Ishikawa (cell line): ENCODE measurements at regions not wholly inside any gene's neighbourhood (a gene's known extent, or its start where the extent isn't known, plus 50 kb on each side); places are given as distances from the start of the nearest gene placed in this dataset.

Experiments
- CEBPB ChIP-seq: IDR thresholded peaks from 2 replicates; pipeline ENCODE4 v1.6.1; 2012
- CREB1 ChIP-seq: IDR thresholded peaks from 2 replicates; pipeline ENCODE4 v1.6.1; 2012; ENCODE audit warnings: low read depth
- EGR1 ChIP-seq: IDR thresholded peaks from 2 replicates; pipeline ENCODE4 v1.6.1; 2012
- EP300 ChIP-seq: IDR thresholded peaks from 2 replicates; pipeline ENCODE4 v1.6.1; 2012; ENCODE audit warnings: borderline replicate concordance
- FOXM1 ChIP-seq: IDR thresholded peaks from 2 replicates; pipeline ENCODE4 v1.6.1; 2012; ENCODE audit warnings: low read depth, borderline replicate concordance
- MAX ChIP-seq: IDR thresholded peaks from 2 replicates; pipeline ENCODE4 v1.6.1; 2012
- NFIC ChIP-seq: IDR thresholded peaks from 2 replicates; pipeline ENCODE4 v1.6.1; 2012
- RAD21 ChIP-seq: IDR thresholded peaks from 2 replicates; pipeline ENCODE4 v1.6.1; 2012; ENCODE audit warnings: low read depth
- TAF1 ChIP-seq: IDR thresholded peaks from 2 replicates; pipeline ENCODE4 v1.6.1; 2012; ENCODE audit warnings: low read depth, mild to moderate bottlenecking
- TCF12 ChIP-seq: IDR thresholded peaks from 2 replicates; pipeline ENCODE4 v1.6.1; 2012; ENCODE audit warnings: low read depth
- TEAD4 ChIP-seq: IDR thresholded peaks from 2 replicates; pipeline ENCODE4 v1.6.1; 2012
- USF1 ChIP-seq: IDR thresholded peaks from 2 replicates; pipeline ENCODE4 v1.6.1; 2012
- YY1 ChIP-seq: IDR thresholded peaks from 2 replicates; pipeline ENCODE4 v1.6.1; 2012; ENCODE audit warnings: low read depth
- ZBTB7A ChIP-seq: IDR thresholded peaks from 2 replicates; pipeline ENCODE4 v1.6.1; 2012; ENCODE audit warnings: low read depth
- TF ChIP-seq, protein P1 (sequence below): IDR thresholded peaks from 2 replicates; pipeline ENCODE4 v1.6.1; 2012; ENCODE audit warnings: low read depth, mild to moderate bottlenecking

GRCh38 chr3:84487296-84487695 lies 471.5 kb upstream of the CADM2 start:
- TF ChIP-seq NFIC: no peak
- no peak for TF ChIP-seq YY1
- TF ChIP-seq TAF1: no peak
- no peak for TF ChIP-seq USF1
- no peak for TF ChIP-seq RAD21
- no peak for TF ChIP-seq TEAD4
- TF ChIP-seq EGR1: no peak

DNA sequence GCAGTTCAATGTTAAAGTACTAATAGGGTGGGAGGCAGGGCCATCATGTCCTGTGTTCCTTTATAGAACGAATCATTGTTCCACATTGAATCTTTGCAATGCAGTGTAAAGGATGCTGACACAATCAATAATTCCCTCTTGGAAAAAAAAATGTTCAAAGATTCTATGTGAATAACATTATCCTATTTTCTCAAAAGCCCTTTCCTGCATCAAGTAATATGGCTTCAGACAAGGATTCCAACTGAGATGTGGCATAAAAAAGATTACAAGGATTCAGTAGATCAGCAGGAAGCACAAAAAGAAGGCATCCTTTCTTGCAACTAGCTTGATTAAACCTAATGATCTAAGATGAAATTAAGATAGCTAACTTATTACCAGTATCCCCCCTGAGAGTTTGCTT lies 454.0 kb upstream of the CADM2 start:
- no peak for TF ChIP-seq RAD21
- no peak for TF ChIP-seq FOXM1
- TF ChIP-seq TCF12: no peak
- TF ChIP-seq USF1: no peak
- TF ChIP-seq YY1: no peak
- no peak for TF ChIP-seq EGR1
- no peak for TF ChIP-seq CREB1
- no peak for TF ChIP-seq EP300
- no peak for TF ChIP-seq ZBTB7A
- TF ChIP-seq TEAD4: no peak
- TF ChIP-seq MAX: no peak
- no peak for TF ChIP-seq TAF1

DNA sequence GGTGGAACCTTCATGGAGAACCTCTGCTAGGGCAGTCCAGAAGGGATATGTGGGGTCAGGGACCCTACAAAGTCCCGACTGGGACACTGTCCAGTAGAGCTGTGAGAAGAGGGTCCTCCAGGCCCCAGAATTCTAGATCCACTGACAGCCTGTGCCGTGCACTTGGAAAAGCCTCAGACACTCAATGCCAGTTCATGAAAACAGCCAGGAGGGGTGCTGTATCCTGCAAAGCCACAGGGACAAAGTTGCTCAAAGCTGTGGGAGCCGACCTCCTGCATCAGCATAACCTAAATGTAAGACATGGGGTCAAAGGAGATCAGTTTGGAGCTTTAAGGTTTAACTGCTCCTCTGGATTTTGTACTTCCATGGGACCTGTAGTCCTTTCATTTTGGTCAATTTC lies 448.8 kb upstream of the CADM2 start:
- TF ChIP-seq ZBTB7A: no peak

DNA sequence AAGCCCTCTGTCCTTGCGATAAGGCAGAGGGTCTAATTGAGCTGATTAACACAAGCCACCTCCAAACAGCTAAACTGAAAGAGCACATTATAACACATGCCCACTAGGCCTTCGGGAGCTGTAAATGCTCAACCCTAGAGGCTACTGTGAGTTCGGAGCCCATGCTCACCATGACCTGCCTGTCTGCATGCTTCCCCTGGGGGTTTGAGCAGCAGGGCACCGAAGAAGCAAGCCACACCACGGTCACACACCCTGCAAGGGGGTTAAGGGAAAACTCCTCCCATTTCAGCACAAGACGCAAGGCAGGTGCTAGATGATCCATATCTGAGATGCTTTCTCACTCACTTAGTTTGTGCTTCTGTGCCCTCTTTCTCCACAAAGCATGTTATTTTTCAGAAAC lies 435.9 kb upstream of the CADM2 start:
- TF ChIP-seq, protein P1, sequence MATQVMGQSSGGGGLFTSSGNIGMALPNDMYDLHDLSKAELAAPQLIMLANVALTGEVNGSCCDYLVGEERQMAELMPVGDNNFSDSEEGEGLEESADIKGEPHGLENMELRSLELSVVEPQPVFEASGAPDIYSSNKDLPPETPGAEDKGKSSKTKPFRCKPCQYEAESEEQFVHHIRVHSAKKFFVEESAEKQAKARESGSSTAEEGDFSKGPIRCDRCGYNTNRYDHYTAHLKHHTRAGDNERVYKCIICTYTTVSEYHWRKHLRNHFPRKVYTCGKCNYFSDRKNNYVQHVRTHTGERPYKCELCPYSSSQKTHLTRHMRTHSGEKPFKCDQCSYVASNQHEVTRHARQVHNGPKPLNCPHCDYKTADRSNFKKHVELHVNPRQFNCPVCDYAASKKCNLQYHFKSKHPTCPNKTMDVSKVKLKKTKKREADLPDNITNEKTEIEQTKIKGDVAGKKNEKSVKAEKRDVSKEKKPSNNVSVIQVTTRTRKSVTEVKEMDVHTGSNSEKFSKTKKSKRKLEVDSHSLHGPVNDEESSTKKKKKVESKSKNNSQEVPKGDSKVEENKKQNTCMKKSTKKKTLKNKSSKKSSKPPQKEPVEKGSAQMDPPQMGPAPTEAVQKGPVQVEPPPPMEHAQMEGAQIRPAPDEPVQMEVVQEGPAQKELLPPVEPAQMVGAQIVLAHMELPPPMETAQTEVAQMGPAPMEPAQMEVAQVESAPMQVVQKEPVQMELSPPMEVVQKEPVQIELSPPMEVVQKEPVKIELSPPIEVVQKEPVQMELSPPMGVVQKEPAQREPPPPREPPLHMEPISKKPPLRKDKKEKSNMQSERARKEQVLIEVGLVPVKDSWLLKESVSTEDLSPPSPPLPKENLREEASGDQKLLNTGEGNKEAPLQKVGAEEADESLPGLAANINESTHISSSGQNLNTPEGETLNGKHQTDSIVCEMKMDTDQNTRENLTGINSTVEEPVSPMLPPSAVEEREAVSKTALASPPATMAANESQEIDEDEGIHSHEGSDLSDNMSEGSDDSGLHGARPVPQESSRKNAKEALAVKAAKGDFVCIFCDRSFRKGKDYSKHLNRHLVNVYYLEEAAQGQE: no peak

GRCh38 chr3:84536916-84537315 lies 421.9 kb upstream of the CADM2 start:
- TF ChIP-seq NFIC (no peak), ZBTB7A (no peak), RAD21 (no peak), YY1 (no peak), CREB1 (no peak), FOXM1 (no peak), TEAD4 (no peak), CEBPB (no peak)
- TF ChIP-seq, protein P1: no peak

- TF ChIP-seq TAF1: no peak
- no peak for TF ChIP-seq TEAD4
- no peak for TF ChIP-seq FOXM1
- TF ChIP-seq CEBPB: no peak
- TF ChIP-seq USF1: no peak
- TF ChIP-seq NFIC: no peak
- no peak for TF ChIP-seq CREB1
- no peak for TF ChIP-seq EGR1
- TF ChIP-seq ZBTB7A: no peak
- no peak for TF ChIP-seq MAX
- no peak for TF ChIP-seq TCF12
- TF ChIP-seq EP300: no peak
- TF ChIP-seq, protein P1: no peak
- TF ChIP-seq RAD21: no peak
Observed at GRCh38 chr3:84538597-84538996, 420.2 kb upstream of the CADM2 start.
